ENCODE measurements at regions not wholly inside any gene's neighbourhood (a gene's known extent, or its start where the extent isn't known, plus 50 kb on each side); places are given as distances from the start of the nearest gene placed in this dataset.

DNA sequence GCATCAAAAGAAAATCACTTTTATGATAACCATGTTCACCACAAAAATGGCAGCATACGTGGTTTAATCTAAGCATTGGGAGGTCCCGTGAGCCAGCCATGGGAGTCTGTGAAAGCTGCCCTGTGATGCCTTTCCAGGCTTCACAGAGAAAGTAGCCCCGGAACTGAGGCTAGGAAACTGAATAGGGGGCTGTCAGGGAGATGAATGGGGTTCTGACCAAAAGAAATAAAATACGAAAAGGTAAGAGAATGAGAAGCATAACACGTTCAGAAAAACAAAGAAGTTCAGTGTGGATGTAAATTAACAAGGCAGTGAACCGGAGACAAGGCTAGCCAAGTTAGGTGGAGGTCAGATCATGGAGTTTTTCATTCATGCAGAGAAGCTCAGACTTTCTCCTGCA, 118.9 kb downstream of the ANXA2 start:
- H3K79me2 ChIP-seq (ENCODE audit: insufficient read depth, low read length): no peaks in the 10 kb centered on the region
- intact Hi-C loops (cut with micrococcal nuclease): no loop called here
- no peak for DNase-seq (ENCODE audit: low read depth, low spot score)
- RAD21 ChIA-PET (ENCODE audit: low non-redundant PET in 1 of 2, low total read pairs in 2 of 2, uncharacterized antibody in 2 of 2, unreplicated experiment in 2 of 2): no interaction called here
- no peaks in the 10 kb centered on the region for H4K20me1 ChIP-seq (ENCODE audit: insufficient read depth)
- CTCF ChIA-PET: no interaction called here
- no peak for ATAC-seq
- no TSS peak for BruUV-seq (replicated peaks)
- no peak overlapping the region for H3K27ac ChIP-seq (ENCODE audit: low read depth, low read length)
- H3K4me3 ChIP-seq (replicated peaks in 1 of 2; ENCODE audit: low read depth in 1 of 2, low read length in 2 of 2): no peak overlapping the region
- peaks cover 44% of the 10 kb centered on the region for H3K27me3 ChIP-seq (ENCODE audit: insufficient read depth, low read length)
- H3K4me1 ChIP-seq (ENCODE audit: control insufficient read depth in 1 of 2, insufficient read depth in 2 of 2, low read length in 2 of 2): no peaks in the 10 kb centered on the region
- no peaks in the 10 kb centered on the region for H3K36me3 ChIP-seq (ENCODE audit: control insufficient read depth in 1 of 2, insufficient read depth in 2 of 2, low read length in 2 of 2)
- peaks cover 6 to 10% of the 10 kb centered on the region in 2 experiments; a peak in 3 of 4 replicates for H3K9me3 ChIP-seq (ENCODE audit: control insufficient read depth in 1 of 2, insufficient read depth in 1 of 2, low read depth in 1 of 2, low read length in 2 of 2)
- TF ChIP-seq SIN3A (IDR thresholded peaks at IDR 0.05; ENCODE audit: low read depth) (no peak), SRF (IDR thresholded peaks at IDR 0.05; ENCODE audit: low read depth) (no peak), CEBPB (IDR thresholded peaks at IDR 0.05; ENCODE audit: low read depth) (no peak), EGR1 (IDR thresholded peaks at IDR 0.05; ENCODE audit: low read depth) (no peak)
- no peak overlapping the region for H3K9ac ChIP-seq (ENCODE audit: low read length)
- H2AFZ ChIP-seq (ENCODE audit: low read depth, low read length, poor library complexity, severe bottlenecking): no peak overlapping the region
- POLR2A ChIA-PET: no interaction called here
- no peaks in the 10 kb centered on the region for H3K9me2 ChIP-seq (ENCODE audit: insufficient read depth)
- H3K4me2 ChIP-seq (ENCODE audit: low read length): no peak overlapping the region

DNA sequence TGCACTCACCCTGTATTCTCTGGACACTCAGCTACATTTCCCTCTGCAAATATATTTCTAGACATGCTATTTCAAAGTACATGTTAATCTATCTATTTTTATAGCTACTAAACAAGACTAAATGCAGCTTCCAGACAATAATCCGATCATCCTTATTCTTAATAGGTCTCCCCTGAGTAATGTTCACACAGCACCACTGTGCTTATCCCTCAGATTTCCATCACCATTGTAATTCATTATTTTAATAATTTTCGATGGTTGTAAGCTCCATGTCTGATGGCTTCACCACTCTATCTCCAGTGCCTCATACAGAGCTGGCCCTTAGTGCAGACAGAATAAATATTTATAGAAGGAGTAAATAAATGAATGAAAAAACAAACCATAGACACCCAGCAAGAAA, 117.5 kb downstream of the ANXA2 start:
- no peak for DNase-seq (ENCODE audit: low read depth, low spot score)
- ChIA-PET POLR2A (no interaction called here), RAD21 (ENCODE audit: low non-redundant PET in 1 of 2, low total read pairs in 2 of 2, uncharacterized antibody in 2 of 2, unreplicated experiment in 2 of 2) (no interaction called here), CTCF (no interaction called here)
- Histone ChIP-seq H3K9me3 (ENCODE audit: control insufficient read depth in 1 of 2, insufficient read depth in 1 of 2, low read depth in 1 of 2, low read length in 2 of 2) (peaks cover 5 to 6% of the 10 kb centered on the region in 2 experiments; a peak in 3 of 4 replicates), H3K4me3 (replicated peaks in 1 of 2; ENCODE audit: low read depth in 1 of 2, low read length in 2 of 2) (no peak overlapping the region), H3K4me1 (ENCODE audit: control insufficient read depth in 1 of 2, insufficient read depth in 2 of 2, low read length in 2 of 2) (no peaks in the 10 kb centered on the region), H4K20me1 (ENCODE audit: insufficient read depth) (no peaks in the 10 kb centered on the region), H3K9me2 (ENCODE audit: insufficient read depth) (no peaks in the 10 kb centered on the region), H3K79me2 (ENCODE audit: insufficient read depth, low read length) (no peaks in the 10 kb centered on the region), H3K4me2 (ENCODE audit: low read length) (no peak overlapping the region), H3K27me3 (ENCODE audit: insufficient read depth, low read length) (peaks cover 51% of the 10 kb centered on the region), H3K27ac (ENCODE audit: low read depth, low read length) (no peak overlapping the region), H2AFZ (ENCODE audit: low read depth, low read length, poor library complexity, severe bottlenecking) (no peak overlapping the region), H3K9ac (ENCODE audit: low read length) (no peak overlapping the region), H3K36me3 (ENCODE audit: control insufficient read depth in 1 of 2, insufficient read depth in 2 of 2, low read length in 2 of 2) (no peaks in the 10 kb centered on the region)
- no peak for ATAC-seq
- intact Hi-C loops (cut with micrococcal nuclease): no loop called here
- TF ChIP-seq YY1 (IDR thresholded peaks at IDR 0.05; ENCODE audit: extremely low read depth, insufficient replicate concordance, low read depth, low read length) (no peak), TCF7L2 (IDR thresholded peaks at IDR 0.05; ENCODE audit: borderline replicate concordance, extremely low read depth, insufficient read depth, insufficient read length) (no peak), CEBPB (IDR thresholded peaks at IDR 0.05; ENCODE audit: low read depth) (no peak)
- TF ChIP-seq, protein P1, sequence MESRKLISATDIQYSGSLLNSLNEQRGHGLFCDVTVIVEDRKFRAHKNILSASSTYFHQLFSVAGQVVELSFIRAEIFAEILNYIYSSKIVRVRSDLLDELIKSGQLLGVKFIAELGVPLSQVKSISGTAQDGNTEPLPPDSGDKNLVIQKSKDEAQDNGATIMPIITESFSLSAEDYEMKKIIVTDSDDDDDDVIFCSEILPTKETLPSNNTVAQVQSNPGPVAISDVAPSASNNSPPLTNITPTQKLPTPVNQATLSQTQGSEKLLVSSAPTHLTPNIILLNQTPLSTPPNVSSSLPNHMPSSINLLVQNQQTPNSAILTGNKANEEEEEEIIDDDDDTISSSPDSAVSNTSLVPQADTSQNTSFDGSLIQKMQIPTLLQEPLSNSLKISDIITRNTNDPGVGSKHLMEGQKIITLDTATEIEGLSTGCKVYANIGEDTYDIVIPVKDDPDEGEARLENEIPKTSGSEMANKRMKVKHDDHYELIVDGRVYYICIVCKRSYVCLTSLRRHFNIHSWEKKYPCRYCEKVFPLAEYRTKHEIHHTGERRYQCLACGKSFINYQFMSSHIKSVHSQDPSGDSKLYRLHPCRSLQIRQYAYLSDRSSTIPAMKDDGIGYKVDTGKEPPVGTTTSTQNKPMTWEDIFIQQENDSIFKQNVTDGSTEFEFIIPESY (IDR thresholded peaks at IDR 0.05; ENCODE audit: extremely low read depth, insufficient replicate concordance, low read length): no peak
- TF ChIP-seq, protein P2, sequence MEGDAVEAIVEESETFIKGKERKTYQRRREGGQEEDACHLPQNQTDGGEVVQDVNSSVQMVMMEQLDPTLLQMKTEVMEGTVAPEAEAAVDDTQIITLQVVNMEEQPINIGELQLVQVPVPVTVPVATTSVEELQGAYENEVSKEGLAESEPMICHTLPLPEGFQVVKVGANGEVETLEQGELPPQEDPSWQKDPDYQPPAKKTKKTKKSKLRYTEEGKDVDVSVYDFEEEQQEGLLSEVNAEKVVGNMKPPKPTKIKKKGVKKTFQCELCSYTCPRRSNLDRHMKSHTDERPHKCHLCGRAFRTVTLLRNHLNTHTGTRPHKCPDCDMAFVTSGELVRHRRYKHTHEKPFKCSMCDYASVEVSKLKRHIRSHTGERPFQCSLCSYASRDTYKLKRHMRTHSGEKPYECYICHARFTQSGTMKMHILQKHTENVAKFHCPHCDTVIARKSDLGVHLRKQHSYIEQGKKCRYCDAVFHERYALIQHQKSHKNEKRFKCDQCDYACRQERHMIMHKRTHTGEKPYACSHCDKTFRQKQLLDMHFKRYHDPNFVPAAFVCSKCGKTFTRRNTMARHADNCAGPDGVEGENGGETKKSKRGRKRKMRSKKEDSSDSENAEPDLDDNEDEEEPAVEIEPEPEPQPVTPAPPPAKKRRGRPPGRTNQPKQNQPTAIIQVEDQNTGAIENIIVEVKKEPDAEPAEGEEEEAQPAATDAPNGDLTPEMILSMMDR (IDR thresholded peaks at IDR 0.05 in 2 of 3, conservative IDR thresholded peaks at IDR 0.05 in 1 of 3; ENCODE audit: borderline replicate concordance in 1 of 3, insufficient read depth in 1 of 3, low read depth in 2 of 3, low read length in 2 of 3): no peak
- TF ChIP-seq, protein P3, sequence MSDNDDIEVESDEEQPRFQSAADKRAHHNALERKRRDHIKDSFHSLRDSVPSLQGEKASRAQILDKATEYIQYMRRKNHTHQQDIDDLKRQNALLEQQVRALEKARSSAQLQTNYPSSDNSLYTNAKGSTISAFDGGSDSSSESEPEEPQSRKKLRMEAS (IDR thresholded peaks at IDR 0.05): no peak
- BruUV-seq (replicated peaks): no TSS peak

Measured in HCT116 (cell line).